OCI-LY3 (cell line): ENCODE measurements at regions not wholly inside any gene's neighbourhood (a gene's known extent, or its start where the extent isn't known, plus 50 kb on each side); places are given as distances from the start of the nearest gene placed in this dataset.

Experiments used
- H2AFZ ChIP-seq: fragments of 200-600, 300-600 bp; shearing (Covaris generic); 2 replicates; pipeline ENCODE4 v1.6.0; 2014; ENCODE audit warnings: antibody characterized with exemption, low read depth, low read length
- H3K27ac ChIP-seq: fragments of 200-600, 300-600 bp; sonication (generic); 2 replicates; pipeline ENCODE4 v1.5.1; 2014; ENCODE audit warnings: mild to moderate bottlenecking, low read length, moderate library complexity, mixed read lengths
- H3K27me3 ChIP-seq: fragments of 200-600, 300-600 bp; sonication (generic); 2 replicates; pipeline ENCODE4 v1.6.1; 2014; ENCODE audit warnings: low read depth, low read length, mixed read lengths
- H3K36me3 ChIP-seq: fragments of 200-600, 300-600 bp; sonication (generic); replicated peaks from 2 replicates; pipeline ENCODE3; 2014; ENCODE audit warnings: low read depth, low read length, mixed read lengths
- H3K4me1 ChIP-seq: fragments of 300-600, 200-600 bp; sonication (generic); 2 replicates; pipeline ENCODE4 v1.6.1; 2014; ENCODE audit warnings: low read length, mixed read lengths
- H3K4me2 ChIP-seq: fragments of 200-600, 300-600 bp; sonication (generic); 2 replicates; pipeline ENCODE4 v1.6.1; 2014; ENCODE audit warnings: low read length, mixed read lengths
- H3K4me3 ChIP-seq: fragments of 300-600, 200-600 bp; sonication (generic); 2 replicates; pipeline ENCODE4 v1.5.1; 2014; ENCODE audit warnings: antibody characterized with exemption, mild to moderate bottlenecking, low read length, moderate library complexity
- H3K79me2 ChIP-seq: fragments of 300-600, 200-600 bp; shearing (Covaris generic); 2 replicates; pipeline ENCODE4 v1.6.1; 2014; ENCODE audit warnings: mild to moderate bottlenecking, low read length, mixed read lengths
- H3K9ac ChIP-seq: fragments of 300-600, 200-600 bp; shearing (Covaris generic); 2 replicates; pipeline ENCODE4 v1.6.0; 2014; ENCODE audit warnings: mild to moderate bottlenecking, low read length, moderate library complexity
- H3K9me3 ChIP-seq: fragments of 200-600, 300-600 bp; shearing (Covaris generic); 2 replicates; pipeline ENCODE4 v1.6.1; 2014; ENCODE audit warnings: low read length, mixed read lengths; ENCODE audit not compliant: insufficient read depth
- H4K20me1 ChIP-seq: fragments of 200-600, 300-600 bp; sonication (generic); 2 replicates; pipeline ENCODE4 v1.6.1; 2016; ENCODE audit warnings: low read length, mixed read lengths; ENCODE audit not compliant: insufficient read depth
- EZH2phosphoT487 ChIP-seq: fragments of 200-600 bp; shearing (Covaris generic); IDR thresholded peaks from 2 replicates; pipeline ENCODE4 v1.6.1; 2018; ENCODE audit warnings: antibody characterized with exemption, mixed run types, low read depth
- TF ChIP-seq, protein P1 (sequence below): fragments of 200-600, 300-600 bp; sonication (generic); IDR thresholded peaks from 2 replicates; pipeline ENCODE4 v1.5.1; 2014; ENCODE audit warnings: antibody characterized with exemption, low read length, low read depth

DNA sequence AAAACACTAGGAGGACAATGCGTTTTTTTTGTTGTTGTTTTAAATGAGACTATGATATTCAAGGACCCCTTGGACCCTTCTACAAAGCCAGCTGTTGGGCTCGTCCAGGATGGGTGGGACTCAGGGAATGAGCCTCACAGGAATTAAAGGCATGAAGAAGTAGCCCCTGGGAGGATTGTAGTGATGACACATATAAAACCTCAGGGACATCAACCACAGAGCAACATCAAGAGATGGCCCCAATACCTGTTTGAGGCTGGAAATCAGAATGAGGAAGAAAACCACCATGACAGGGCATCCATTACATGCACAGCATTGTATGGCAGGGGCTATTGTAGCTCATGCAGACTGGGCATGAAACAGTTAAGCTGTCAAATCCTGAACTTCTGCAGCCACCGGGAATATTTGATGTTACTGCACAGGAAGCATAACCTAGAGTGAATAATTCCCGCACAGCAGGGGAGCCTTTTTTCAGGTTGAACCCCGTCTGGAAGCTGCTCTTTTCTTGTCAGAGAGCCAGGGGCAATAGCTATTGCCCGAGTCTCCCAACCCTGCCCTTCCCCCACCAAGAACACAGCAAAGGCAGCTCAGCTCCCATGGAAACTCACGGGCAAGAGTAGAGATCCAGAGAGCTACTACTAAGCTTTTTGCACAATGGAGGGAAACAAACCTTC lies 140.2 kb upstream of the FGGY start:
- H2AFZ ChIP-seq: no peak overlapping the region
- H3K27me3 ChIP-seq: no peaks in the 10 kb centered on the region
- H3K9me3 ChIP-seq: peaks cover 12% of the 10 kb centered on the region; the same call in 1 of the 2 replicates
- H3K9ac ChIP-seq: no peak overlapping the region
- H3K4me2 ChIP-seq: no peak overlapping the region
- H3K79me2 ChIP-seq: no peaks in the 10 kb centered on the region
- TF ChIP-seq EZH2phosphoT487: no peak
- TF ChIP-seq, protein P1, sequence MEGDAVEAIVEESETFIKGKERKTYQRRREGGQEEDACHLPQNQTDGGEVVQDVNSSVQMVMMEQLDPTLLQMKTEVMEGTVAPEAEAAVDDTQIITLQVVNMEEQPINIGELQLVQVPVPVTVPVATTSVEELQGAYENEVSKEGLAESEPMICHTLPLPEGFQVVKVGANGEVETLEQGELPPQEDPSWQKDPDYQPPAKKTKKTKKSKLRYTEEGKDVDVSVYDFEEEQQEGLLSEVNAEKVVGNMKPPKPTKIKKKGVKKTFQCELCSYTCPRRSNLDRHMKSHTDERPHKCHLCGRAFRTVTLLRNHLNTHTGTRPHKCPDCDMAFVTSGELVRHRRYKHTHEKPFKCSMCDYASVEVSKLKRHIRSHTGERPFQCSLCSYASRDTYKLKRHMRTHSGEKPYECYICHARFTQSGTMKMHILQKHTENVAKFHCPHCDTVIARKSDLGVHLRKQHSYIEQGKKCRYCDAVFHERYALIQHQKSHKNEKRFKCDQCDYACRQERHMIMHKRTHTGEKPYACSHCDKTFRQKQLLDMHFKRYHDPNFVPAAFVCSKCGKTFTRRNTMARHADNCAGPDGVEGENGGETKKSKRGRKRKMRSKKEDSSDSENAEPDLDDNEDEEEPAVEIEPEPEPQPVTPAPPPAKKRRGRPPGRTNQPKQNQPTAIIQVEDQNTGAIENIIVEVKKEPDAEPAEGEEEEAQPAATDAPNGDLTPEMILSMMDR: no peak
- H3K4me3 ChIP-seq: no peak overlapping the region
- no peaks in the 10 kb centered on the region for H4K20me1 ChIP-seq
- no peak overlapping the region for H3K27ac ChIP-seq
- H3K4me1 ChIP-seq: peaks cover 11% of the 10 kb centered on the region
- no peaks in the 10 kb centered on the region for H3K36me3 ChIP-seq

DNA sequence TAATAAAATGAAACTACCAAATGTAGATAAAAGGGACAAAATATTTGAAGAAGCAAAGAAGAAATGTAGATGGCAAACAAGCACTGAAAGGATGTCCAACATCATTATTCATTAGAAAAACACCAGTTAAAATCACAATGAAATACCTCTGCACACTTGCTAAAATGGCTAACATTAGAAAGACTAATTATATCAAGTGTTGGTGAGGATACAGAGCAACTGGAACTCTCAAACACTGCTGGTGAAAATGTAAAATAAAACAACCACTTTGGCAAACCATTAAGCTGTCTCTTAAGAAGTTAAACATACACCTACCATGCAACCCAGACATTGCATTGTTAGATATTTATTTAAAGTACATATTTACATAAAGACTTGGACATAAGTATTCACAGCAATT lies 138.6 kb upstream of the FGGY start:
- Histone ChIP-seq H3K36me3 (no peaks in the 10 kb centered on the region), H3K27ac (no peak overlapping the region), H3K27me3 (no peaks in the 10 kb centered on the region), H3K4me1 (no peaks in the 10 kb centered on the region), H3K4me3 (no peak overlapping the region), H2AFZ (no peak overlapping the region), H3K9ac (no peak overlapping the region), H3K79me2 (no peaks in the 10 kb centered on the region), H4K20me1 (no peaks in the 10 kb centered on the region), H3K4me2 (no peak overlapping the region), H3K9me3 (peaks cover 12% of the 10 kb centered on the region; the same call in 1 of the 2 replicates)
- TF ChIP-seq, protein P1: no peak
- no peak for TF ChIP-seq EZH2phosphoT487

DNA sequence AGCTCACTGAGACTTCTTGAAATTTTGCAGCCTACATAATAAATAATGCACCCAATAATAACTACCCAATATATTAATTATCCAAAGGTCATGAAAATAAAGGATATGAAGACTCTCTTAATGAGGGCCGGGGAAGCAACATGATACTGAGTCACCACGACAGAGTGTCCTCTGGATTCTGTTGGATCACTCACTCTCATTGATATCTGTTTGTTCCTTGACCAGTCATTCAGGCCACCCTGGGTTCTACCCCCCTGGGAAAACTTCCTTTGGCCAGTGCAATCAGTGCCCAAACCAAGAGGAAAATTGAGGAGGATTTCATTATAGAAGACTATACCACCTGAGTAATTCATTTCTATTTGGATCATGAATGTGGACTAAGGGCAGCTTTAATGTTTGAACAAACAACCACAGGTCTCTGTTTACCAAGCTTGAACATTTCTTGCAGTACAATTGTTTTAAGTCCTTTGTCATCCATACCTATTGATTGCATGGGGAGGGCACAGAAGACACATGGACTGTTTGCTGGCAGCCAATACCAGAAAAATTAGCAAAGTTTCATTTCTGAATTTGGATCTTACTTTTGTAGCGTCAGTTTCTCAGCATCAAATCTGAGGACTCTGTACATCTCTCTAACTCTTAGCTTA lies 137.2 kb upstream of the FGGY start:
- peaks cover 12% of the 10 kb centered on the region; the same call in 1 of the 2 replicates for H3K9me3 ChIP-seq
- H2AFZ ChIP-seq: no peak overlapping the region
- H3K4me3 ChIP-seq: no peak overlapping the region

DNA sequence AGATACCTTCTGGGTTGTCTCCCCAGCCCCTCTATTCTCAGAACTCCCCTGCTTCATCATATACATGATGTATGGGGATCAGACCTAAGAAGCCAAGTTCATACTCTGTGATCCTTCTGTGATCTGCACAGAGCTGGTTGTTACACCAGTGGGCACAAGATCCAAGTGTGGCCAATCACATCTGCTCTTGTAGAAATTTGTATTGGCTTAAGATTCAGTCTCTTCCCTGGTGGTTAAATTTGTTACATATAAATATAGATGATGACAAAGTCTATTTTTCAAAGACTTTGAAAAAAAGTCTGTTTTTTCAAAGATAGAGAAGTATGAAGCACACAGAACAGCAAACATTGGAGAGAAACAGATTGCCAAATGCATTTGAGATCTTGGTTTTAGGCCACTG lies 135.8 kb upstream of the FGGY start:
- Histone ChIP-seq H3K36me3 (no peaks in the 10 kb centered on the region), H3K4me1 (no peaks in the 10 kb centered on the region), H3K79me2 (no peaks in the 10 kb centered on the region), H2AFZ (no peak overlapping the region), H3K27me3 (no peaks in the 10 kb centered on the region), H3K4me2 (no peak overlapping the region), H3K9me3 (peaks cover 12% of the 10 kb centered on the region; the same call in 1 of the 2 replicates), H3K9ac (no peak overlapping the region), H3K4me3 (no peak overlapping the region), H3K27ac (no peak overlapping the region), H4K20me1 (no peaks in the 10 kb centered on the region)
- TF ChIP-seq EZH2phosphoT487: no peak
- TF ChIP-seq, protein P1: no peak

More for the DNA sequence above, 137.2 kb upstream of the FGGY start:
- no peak overlapping the region for H3K9ac ChIP-seq
- no peaks in the 10 kb centered on the region for H4K20me1 ChIP-seq
- H3K4me2 ChIP-seq: no peak overlapping the region
- TF ChIP-seq, protein P1: no peak
- TF ChIP-seq EZH2phosphoT487: no peak
- H3K36me3 ChIP-seq: no peaks in the 10 kb centered on the region
- no peaks in the 10 kb centered on the region for H3K4me1 ChIP-seq
- H3K27ac ChIP-seq: no peak overlapping the region
- H3K27me3 ChIP-seq: no peaks in the 10 kb centered on the region
- H3K79me2 ChIP-seq: no peaks in the 10 kb centered on the region
